SK-MEL-5 (cell line): ENCODE measurements at regions not wholly inside any gene's neighbourhood (a gene's known extent, or its start where the extent isn't known, plus 50 kb on each side); places are given as distances from the start of the nearest gene placed in this dataset.

ENCODE experiments used
- DNase-seq: peaks from one replicate; pipeline ENCODE4 v3.0.0-alpha.2; 2016; ENCODE audit warnings: low read depth, low spot score
- in situ Hi-C: cut with HindIII; loops from 2 replicates; pipeline ENCODE4 v1.10.0; 2016; ENCODE audit warnings: low sequenced_read_pairs, high pct_unique_total_duplicates, low pct_unique_long_range_greater_than_20kb

GRCh38 chr3:168322941-168323340, 227.2 kb upstream of the GOLIM4 start:
- in situ Hi-C loops = no loop called here
- DNase-seq = no peak

- in situ Hi-C loops = no loop called here
- DNase-seq = no peak
These were observed 218.4 kb upstream of the GOLIM4 start for GRCh38 chr3:168314166-168314565.

GRCh38 chr3:168312984-168313383, 217.3 kb upstream of the GOLIM4 start:
- no peak for DNase-seq
- in situ Hi-C loops = no loop called here

- in situ Hi-C loops = no loop called here
- no peak for DNase-seq
These were observed 212.2 kb upstream of the GOLIM4 start for GRCh38 chr3:168307893-168308292.

- in situ Hi-C loops = no loop called here
- no peak for DNase-seq
These were observed 199.3 kb upstream of the GOLIM4 start for GRCh38 chr3:168295027-168295426.

- DNase-seq = no peak
- in situ Hi-C loops = no loop called here
These were observed 196.6 kb upstream of the GOLIM4 start for GRCh38 chr3:168292296-168292695.

GRCh38 chr3:168289471-168290008, 193.8 kb upstream of the GOLIM4 start:
- DNase-seq = no peak
- in situ Hi-C loops = no loop called here

GRCh38 chr3:168288511-168289401, 193.0 kb upstream of the GOLIM4 start:
- no peak for DNase-seq
- in situ Hi-C loops = no loop called here

GRCh38 chr3:168285506-168285905, 189.8 kb upstream of the GOLIM4 start:
- DNase-seq = no peak
- in situ Hi-C loops = no loop called here

GRCh38 chr3:168284728-168285127, 189.0 kb upstream of the GOLIM4 start:
- no peak for DNase-seq
- in situ Hi-C loops = no loop called here

GRCh38 chr3:168275662-168276061, 179.9 kb upstream of the GOLIM4 start:
- in situ Hi-C loops = no loop called here
- no peak for DNase-seq

- no peak for DNase-seq
- in situ Hi-C loops = no loop called here
These were observed 178.2 kb upstream of the GOLIM4 start for GRCh38 chr3:168273917-168274316.

GRCh38 chr3:168273036-168273435, 177.3 kb upstream of the GOLIM4 start:
- in situ Hi-C loops = no loop called here
- no peak for DNase-seq

GRCh38 chr3:168272343-168272985, 176.7 kb upstream of the GOLIM4 start:
- in situ Hi-C loops = no loop called here
- DNase-seq = peak; percentile 14

- in situ Hi-C loops = no loop called here
- DNase-seq = no peak
These were observed 176.2 kb upstream of the GOLIM4 start for GRCh38 chr3:168271932-168272331.

GRCh38 chr3:168269001-168269400, 173.3 kb upstream of the GOLIM4 start:
- DNase-seq = no peak
- in situ Hi-C loops = no loop called here

- no peak for DNase-seq
- in situ Hi-C loops = no loop called here
These were observed 171.5 kb upstream of the GOLIM4 start for GRCh38 chr3:168267179-168267578.

- in situ Hi-C loops = no loop called here
- DNase-seq = no peak
These were observed 170.6 kb upstream of the GOLIM4 start for GRCh38 chr3:168266335-168266734.

- no peak for DNase-seq
- in situ Hi-C loops = no loop called here
These were observed 167.2 kb upstream of the GOLIM4 start for GRCh38 chr3:168262887-168263286.
